ENCODE measurements at regions not wholly inside any gene's neighbourhood (a gene's known extent, or its start where the extent isn't known, plus 50 kb on each side); places are given as distances from the start of the nearest gene placed in this dataset.

DNA sequence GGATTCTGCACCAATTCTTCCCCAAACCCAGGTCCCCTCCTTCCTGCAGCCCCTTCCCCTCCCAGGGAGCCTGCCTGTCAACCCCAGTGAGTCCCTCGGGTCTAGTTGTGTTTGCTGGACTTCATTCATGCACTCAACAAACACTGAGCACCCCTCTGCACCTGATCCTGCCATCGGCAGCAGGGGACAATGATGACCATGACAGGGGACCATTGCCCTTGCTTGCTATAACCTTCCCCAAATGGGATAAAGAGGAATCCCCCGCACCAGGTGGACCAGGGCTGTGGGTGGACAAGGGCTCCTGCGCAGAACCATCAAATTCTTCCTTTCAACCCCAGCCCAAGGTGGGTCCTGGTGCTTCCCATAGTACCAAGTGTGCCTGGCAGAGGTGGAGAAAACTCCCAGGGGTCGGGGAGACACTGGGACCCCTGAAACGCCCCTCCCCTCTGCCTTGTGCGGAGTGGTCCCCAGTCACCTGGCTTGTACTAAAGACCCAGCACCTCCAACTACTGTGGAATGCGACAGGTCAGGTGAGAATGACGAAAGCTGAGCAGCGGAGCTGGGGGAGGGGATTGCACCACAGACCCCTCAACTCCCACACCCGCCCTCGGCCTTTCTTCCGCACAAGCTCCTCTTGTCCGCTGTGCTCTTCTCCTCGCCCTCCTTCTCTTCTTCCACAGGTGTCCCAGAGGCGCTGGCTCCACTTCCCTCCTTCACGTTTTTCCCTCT is 119.9 kb upstream of the ZNF217 start:
- DNase-seq, result no peak

DNA sequence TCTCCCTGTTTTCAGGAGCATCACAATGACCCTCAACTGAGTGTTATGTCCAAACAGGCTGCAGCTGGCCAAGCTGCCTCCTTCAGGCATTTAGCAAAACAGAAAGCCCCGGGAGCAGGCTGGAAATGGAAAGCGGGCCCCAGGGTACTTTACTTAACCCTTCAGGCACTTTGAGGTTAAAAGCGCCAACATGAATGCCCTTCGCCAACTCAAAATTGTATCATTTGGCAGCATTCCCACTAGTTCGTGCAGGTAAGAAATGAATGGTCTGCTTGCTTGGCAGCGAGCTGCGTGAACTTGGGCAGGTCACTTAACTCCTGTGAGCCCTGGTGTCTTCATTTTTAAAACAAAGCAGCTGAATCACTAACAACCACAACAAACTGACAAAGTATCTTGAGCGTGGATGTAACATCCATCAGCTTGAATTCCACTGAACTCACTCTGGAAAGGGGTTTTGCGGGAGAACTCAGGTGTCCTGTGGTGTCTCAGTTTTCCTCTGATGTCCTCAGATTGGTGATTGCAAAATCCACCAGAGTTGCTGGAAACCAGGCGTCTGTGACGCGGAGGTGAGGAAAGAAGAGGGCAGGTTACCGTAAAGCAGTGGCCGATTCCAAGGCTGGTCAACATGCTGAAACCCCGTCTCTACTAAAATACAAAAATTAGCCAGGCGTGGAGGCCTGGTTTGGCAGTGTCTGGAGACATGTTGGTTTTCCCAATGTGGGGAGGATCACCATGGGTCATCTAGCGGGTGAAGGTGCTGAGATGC is 118.8 kb upstream of the ZNF217 start:
- no peak for DNase-seq

DNA sequence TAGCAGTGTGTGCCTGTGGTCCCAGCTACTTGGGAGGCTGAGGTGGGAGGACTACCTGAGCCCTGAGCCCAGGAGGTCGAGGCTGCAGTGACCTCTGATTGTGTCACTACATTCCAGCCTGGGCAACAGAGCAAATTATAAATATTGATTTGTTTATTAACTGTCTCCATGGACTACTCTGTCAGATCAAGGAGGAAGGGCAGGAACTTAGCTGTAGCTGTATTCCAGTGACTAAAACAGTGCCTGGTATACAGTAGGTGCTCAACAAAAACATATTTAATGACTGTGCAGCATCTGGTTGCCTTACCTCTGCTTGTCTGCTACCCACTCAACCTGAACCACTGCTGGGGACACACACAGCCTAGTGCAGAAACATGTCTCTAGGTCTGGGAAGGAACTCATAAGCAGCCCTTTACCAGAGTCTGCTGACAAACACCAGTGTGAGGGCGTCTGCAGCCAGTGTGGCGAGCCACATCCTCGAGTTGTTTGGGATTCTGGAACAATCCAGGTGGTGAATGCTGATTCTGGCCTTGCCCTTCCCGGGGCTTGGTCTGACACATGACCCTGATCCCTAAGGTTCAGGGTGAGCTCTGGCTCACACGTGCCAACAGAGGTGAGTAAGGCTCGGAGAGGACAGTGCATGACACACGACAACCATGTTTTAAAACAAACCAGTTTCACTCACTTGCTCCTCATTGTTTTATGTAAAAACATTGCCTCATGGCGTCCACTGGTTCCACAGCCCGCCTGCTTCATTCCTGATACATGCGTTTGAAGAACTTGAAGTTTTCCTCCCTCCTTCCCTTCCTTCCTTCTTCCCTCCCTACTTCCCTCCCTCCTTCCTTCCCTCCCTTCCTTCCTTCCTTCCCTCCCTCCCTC is 117.9 kb upstream of the ZNF217 start:
- DNase-seq, result no peak

DNA sequence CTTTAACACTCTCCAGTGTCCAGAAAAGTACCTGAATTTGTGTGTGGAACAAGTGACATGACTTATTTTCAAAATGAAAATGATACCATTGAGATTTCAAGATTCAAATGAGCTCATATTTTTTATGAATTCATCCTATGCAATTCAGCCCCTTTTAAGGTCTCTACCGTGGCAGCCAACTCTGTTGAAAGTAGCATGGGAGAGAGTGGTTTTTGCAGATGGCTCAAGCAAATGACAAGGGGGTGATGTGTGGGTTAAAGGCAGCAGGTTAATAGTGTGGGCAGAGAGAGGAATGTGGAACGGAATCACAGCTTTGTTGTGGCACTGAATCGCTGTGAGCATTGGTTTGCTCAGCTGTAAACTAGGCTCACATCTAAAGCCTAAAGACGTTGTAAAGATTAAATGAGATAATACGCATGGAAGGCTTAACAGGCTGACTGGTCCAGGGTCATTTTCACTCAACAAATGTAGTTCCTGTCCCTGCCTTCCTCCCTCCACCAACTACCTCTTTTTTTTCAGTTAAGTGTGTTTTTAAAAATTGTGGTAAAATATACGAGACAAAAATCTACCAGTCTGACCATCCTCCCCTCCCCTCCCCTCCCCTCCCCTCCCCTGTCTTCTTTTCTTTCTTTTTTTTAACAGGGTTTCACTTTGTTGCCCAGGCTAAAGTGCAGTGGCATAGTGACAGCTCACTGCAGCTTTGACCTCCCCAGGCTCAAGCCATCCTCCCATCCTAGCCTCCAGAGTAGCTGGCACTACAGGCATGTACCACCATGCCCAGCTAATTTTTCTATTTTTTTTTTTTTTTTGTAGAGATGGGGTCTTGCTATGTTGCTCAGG is 114.7 kb upstream of the ZNF217 start:
- DNase-seq, result no peak

DNA sequence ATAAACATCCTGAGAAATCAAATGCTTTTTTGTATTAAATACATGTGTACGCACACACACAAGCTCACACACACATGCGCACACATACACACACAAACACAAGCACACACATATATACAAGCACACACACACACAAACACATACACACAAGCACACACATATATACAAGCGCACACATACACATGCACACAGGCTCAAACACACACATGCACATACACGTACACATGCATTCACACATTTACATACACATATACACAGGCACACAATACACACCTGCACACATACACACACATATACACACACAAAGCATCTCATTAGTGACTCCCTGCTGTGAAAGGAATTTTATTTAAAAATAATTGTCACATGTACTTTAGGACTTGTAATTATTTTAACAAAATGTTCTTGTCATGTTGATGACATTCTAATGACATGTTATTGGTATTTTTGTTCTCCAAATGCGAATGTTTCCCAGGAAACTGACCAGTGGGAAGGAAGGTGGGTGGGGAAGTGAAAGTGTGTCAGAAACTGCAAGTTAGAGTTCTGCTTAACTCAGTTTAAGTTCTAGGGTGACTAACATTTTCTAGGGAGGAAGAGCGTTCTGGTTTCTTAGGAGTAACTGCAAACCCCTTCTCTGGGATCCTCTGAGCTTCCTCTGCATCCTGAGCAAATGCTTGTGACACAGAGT is 113.9 kb upstream of the ZNF217 start:
- no peak for DNase-seq

DNA sequence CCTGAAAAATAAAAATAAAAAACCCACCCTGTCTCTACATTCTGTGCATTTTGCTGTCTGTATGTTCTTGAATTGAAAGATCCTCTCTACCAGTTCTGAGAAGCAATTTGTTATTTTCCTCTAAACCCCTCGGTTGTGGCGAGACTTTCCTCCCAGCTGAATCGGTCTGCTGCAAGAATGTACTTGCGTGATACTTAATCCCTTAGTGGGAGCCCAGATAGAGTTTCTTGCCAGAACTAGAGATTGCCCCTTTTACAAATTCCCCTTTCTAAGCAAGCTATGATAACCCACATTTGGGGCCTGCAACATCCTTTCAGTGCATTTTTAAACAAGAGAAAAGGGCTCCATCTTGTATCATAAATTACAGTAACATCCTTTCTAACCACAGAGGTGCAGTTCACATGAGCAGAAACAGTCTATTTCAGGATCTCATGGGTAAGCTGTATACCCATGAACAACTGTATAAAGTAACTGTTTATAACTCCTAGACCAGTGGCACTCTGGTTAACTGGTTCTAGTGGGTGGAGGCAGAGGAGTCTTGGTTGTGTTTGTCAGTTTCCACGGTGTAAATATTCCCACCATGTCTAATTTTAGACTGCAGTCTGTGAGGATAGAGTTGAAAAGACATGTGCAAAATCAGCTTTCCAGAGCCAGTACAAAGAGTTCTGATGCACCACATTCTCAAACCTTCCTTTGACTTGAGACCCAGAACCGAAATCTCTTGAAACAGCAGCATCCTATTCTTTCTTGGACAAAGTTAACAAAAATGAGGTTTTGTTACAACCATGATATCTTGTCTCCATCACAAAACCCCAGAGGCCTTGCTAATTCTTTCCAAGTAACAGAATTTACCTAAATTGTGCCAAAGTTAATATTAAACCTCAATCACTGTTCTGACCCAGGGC is 113.1 kb upstream of the ZNF217 start:
- no peak for DNase-seq

DNA sequence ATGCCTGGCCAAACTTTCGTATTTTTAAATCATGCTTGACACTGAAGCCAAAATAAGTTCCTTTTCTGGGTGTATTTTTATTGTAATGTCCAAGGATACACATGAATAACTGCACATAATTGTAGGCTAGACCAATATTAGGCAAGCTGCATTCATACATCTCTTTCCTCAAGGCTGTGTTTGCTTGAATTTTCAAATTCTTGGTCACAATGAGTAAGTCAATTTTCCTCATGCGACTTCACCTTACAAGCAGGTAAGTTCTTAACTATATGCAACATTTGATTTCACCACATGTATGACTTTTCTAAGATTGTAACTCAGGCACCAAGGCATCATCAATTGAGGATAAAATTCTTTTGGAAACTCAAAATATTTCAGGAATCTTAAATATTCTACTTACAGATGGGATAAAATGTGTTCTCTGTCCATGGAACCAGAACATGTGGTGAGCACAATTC is 112.4 kb upstream of the ZNF217 start:
- no peak for DNase-seq

DNA sequence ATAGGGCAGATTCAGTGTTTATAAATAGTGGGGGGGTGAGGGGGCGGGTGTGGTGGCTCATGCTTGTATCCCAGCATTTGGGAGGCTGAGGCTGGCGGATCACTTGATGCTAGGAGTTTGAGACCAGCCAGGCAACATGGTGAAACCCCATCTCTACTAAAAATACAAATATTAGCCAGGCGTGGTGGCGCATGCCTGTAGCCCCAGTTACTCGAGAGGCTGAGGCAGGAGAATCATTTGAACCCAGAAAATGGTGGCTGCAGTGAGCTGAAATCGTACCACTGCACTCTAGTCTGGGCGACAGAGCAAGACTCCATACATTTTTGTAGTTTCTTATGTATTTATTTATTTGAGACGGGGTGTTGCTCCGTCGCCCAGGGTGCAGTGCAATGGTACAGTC is 109.0 kb upstream of the ZNF217 start:
- no peak for DNase-seq

DNA sequence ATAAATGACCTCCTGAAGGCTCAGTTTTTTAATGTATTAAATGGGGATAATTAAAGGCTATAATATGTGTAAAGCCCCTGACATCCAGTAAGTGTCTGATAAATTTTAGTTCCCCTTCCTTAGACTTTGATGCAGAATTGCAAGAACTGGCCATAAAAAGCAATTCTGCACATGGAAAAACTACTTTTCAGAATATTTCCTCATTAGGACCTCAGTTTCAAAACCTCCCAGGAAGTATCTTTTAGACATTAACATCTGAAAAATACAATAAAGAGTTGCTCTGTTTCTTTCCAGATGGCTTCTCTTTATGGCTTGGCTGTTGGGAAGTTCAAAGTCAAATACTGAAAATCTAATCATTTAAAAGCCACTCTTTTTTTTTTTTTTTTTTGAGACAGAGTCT is 106.3 kb upstream of the ZNF217 start:
- no peak for DNase-seq

DNA sequence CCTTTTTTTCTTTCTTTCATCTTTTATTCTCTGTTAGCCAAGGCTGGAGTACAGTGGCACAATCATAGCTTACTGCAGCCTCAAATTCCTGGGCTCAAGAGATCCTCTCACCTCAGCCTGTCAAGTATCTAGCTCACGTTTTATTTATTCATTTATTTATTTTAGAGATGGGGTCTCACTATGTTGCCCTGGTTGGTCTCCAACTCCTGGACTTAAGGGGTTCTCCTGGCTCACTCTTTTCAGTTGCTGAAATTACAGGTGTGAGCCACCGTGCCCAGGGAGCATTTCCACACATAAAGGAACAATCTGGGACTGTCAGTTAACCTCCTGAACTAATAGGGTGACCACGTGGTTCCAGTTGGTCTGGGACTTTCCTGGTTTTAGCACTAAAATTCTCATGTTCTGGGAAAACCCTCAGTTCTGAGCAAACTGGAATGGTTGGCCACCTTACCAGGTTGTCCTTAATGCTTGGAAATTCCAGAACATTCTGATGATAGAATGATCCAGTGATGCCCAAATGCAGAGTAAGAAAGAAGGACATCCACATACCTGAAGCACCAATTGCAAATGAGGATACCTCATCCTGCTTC is 105.5 kb upstream of the ZNF217 start:
- no peak for DNase-seq

DNA sequence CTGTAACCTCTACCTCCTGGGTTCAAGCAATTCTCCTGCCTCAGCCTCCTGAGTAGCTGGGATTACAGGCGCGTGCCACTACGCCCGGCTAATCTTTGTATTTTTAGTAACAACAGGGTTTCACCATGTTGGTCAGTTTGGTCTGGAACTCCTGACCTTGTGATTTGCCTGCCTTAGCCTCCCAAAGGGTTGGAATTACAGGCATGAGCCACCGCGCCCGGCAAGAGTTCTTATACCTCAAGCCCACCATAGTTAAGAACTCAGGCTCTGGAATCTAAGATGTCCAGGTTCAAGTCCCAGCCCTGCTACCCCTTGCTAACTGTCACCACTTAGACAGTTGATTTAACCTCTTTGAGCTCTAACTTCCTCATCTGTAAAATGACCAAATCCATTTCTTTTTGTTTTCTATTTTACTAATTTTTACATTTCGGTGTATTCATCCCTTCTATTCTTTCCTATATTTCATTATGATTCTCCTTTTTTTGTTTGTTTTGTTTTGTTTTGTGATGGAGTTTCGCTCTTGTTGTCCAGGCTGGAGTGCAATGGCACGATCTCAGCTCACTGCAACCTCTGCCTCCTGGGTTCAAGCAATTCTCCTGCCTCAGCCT is 104.8 kb upstream of the ZNF217 start:
- DNase-seq, result no peak

DNA sequence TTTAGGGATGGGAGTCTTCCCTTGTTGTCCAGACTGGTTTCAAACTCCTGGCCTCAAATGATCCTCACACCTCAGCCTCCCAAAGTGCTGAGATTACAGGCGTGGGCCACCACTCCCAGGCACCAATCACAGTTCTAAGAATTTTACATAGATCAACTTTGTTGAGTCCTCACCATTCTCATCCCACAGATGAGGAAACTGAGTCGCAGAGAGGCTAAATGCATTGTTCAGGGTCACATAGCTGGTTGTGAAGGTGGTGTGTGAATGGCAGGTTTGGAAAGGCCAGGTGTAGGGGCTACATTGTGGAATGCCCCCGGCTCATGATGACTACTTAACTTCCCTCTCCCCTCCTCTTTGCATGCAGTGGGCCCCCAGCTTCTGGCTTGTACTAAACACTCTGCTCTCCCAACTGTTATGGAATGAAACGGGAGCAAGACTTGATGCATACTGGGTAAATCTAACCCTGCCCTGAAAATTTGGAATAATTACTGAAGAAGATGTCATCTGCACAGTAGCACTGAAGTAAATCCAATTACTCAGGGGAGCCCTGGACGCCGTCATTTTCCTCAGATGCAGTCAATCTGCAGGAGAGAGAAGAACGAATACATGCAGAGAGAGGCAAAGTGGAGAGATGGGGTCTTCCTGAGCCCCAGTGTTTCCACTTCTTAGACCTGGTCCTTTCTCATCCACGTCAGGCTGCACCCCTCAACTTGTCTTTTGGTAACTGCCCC is 102.3 kb upstream of the ZNF217 start:
- no peak for DNase-seq

DNA sequence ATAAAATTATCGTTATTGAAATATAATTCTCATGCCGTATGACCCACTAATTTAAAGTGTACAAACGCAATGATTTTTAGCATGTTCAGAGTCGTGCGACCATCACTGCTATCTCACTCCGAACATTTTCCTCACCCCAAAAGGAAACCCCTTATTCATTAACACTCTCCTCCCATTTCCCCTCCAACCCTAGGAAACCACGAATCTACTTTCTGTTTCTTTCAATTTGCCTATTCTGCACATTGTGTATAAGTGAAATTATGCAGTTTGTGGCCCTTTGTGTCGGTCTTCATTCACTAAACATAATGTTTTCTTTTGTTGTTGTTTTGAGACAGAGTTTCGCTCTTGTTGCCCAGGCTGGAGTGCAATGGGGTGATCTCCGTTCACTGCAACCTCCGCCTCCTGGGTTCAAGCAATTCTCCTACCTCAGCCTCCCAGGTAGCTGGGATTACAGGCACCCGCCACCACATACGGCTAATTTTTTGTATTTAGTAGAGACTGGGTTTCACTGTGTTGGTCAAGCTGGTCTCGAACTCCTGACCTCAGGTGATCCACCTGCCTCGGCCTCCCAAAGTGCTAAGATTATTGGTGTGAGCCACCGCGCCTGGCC is 99.7 kb upstream of the ZNF217 start:
- DNase-seq, result no peak

DNA sequence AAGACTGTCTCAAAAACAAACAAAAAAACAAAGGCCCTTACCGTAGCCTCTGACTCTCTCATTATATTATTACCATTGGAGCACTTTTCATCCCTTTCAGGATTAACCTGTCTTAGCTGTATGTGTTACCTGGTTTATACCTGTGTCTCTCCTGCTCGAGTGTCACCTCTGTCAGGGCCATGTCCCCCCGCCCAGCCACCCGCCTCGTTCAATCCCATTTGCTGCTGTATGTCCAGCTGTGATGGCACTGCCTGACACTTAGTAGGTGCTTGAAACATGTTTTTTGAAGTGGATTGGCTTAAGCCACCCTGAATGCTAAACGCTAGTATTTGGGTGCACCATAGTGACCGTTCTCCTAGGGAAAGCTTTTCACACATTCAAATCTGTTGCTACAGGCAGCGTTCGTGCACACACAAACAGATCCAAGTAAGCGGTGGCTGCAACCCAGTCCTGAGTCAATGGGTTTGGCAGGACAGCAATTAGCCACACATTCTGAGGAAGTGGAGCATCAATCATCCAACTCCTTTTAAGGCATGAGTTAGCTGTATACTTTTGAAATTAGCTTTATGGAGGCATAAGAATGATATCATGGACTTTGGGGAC is 98.9 kb upstream of the ZNF217 start:
- DNase-seq, result no peak

DNA sequence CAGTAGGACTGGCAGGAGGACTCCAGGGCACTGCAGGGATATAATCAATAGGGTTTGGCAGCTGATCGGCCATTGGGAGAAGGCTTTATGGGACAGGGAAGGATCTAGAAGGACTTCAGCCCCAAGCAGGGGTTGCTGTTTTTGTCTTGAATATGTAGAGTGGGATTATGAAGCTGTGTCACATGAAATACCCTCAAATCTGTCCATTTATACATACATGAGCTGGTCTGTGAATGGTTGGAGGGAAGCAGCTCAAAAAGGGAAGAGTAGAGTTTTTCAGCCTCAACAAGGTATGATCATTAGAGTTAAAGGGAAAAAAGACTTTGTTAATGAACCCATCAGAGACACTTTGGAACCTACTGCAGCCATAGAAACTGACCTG is 98.2 kb upstream of the ZNF217 start:
- no peak for DNase-seq

DNA sequence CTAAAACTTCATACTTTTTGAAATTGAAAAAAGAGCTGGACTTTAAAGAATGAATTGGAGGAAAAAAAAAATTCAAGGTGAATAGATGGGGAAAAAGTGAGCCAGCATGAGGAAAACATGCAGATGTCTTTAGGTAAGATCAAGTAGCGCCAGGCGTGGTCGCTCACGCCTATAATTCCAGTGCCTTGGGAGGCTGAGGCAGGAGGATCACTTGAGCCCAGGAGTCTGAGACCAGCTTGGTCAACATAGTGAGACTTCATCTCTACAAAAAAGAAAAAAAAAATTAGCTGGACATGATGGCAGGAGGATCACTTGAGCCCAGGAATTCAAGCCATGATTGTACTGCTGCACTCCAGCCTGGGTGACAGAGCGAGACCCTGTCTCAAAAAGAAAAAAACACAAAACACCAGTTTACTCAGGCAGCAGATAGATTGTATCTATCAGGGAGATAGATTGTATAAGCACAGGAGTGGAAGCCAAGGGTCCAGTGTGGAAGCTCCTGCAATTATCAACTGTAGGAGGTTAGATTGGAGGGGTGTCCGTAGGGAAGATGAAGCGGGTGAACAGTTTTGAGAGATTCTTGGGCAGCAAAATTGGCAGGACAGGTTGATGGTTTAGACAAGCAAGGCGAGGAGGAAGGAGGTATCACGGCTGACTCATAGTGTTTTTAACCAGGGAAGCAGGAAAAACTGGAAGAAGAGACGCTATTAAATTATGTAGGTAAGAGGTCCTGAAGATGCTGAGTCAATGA is 97.6 kb upstream of the ZNF217 start:
- no peak for DNase-seq

DNA sequence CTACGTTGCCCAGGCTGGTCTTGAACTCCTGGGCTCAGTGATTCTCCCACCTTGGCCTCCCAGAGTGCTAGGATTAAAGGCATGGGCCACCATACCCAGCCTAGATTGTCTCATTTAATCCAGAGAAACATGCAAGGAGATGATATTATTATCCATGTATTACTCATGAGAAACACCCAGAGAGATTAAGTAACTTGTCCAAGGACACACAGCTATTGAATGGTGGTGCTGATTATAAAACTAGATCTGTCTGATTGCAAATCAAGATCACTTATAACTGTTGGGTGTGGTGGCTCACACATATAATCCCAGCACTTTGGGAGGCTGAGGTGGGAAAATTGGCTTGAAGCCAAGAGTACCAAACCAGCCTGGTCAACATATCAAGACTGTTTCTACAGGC is 94.4 kb upstream of the ZNF217 start:
- DNase-seq, result no peak
